Heart left ventricle (tissue), 16 donors: ENCODE measurements at regions not wholly inside any gene's neighbourhood (a gene's known extent, or its start where the extent isn't known, plus 50 kb on each side); places are given as distances from the start of the nearest gene placed in this dataset.

Source experiments
- ATAC-seq, 4 donors: fragments of 200-7000 bp; cut with Tn5 transposase; one replicate each; pipeline ENCODE4 v1.9.1; 2020 to 2022; ENCODE audit warnings: moderate library complexity in 4 of 4, mild to moderate bottlenecking in 3 of 4, moderate number of reproducible peaks in 1 of 4
- DNase-seq, 5 donors: peaks; one replicate each; pipeline ENCODE4 v3.0.0-alpha.2; 2020
- H3K27ac ChIP-seq, 12 donors: fragments of 200-600 bp; sonication (generic) in 4 of 12; one replicate each; pipeline versions ENCODE4 v1.5.0 to v1.8.0; 2016 to 2022; ENCODE audit warnings: mild to moderate bottlenecking in 2 of 12
- H3K27me3 ChIP-seq, 9 donors: fragments of 200-600 bp; sonication (generic) in 2 of 9; one replicate each; pipeline versions ENCODE4 v1.5.1 to v1.8.0; 2016 to 2022; ENCODE audit warnings: mild to moderate bottlenecking in 3 of 9
- H3K36me3 ChIP-seq, 9 donors: fragments of 200-600 bp; sonication (generic) in 2 of 9; one replicate each; pipeline versions ENCODE4 v1.5.0 to v1.8.0; 2018 to 2022; ENCODE audit warnings: mild to moderate bottlenecking in 2 of 9
- H3K4me1 ChIP-seq, 12 donors: fragments of 200-600 bp; sonication (generic) in 4 of 12; one replicate each; pipeline versions ENCODE4 v1.5.0 to v1.8.0; 2016 to 2022; ENCODE audit warnings: mild to moderate bottlenecking in 3 of 12
- H3K4me3 ChIP-seq, 12 donors: fragments of 200-600 bp; sonication (generic) in 4 of 12; one replicate each; pipeline versions ENCODE4 v1.5.0 to v1.8.0; 2017 to 2022; ENCODE audit warnings: mild to moderate bottlenecking in 9 of 12, moderate library complexity in 4 of 12
- H3K9me3 ChIP-seq, 12 donors: fragments of 200-600 bp; sonication (generic) in 4 of 12; one replicate each; pipeline versions ENCODE4 v1.5.0 to v1.8.0; 2016 to 2022; ENCODE audit warnings: mild to moderate bottlenecking in 1 of 12
- CTCF ChIP-seq, 12 donors: fragments of 200-600 bp; sonication (generic) in 4 of 12; IDR thresholded peaks; one replicate each; pipeline versions ENCODE4 v1.5.0 to v1.8.0; 2018 to 2022; ENCODE audit warnings: antibody characterized with exemption in 12 of 12, mild to moderate bottlenecking in 5 of 12
- POLR2A ChIP-seq, 2 donors: fragments of 450-650 bp; IDR thresholded peaks; one replicate each; pipeline ENCODE4 v1.6.1; 2017; ENCODE audit warnings: antibody characterized with exemption in 2 of 2, mild to moderate bottlenecking in 2 of 2, moderate library complexity in 2 of 2
- WGBS, 4 donors: extraction: QIAGEN DNeasy Blood & Tissue Kit in 2 of 4; methylation state at CpG; one replicate each; pipeline versions ENCODE4 v1.1.5 to v1.1.7; 2013 to 2018; 5-methylcytosine and 5-hydroxymethylcytosine counted together
- intact Hi-C, 10 donors: fragments of 100-400 bp; cut with DNase I; formaldehyde crosslinking; loops; one replicate each; pipeline versions ENCODE4 v1.11.1 to v1.14.2; 2022
- donor health status: ischemic (EF 13 %, LVEDD 7.1; RV severe dilation, severe dysfunction).
- donor health status: healthy with polysubstance abuse.
- donor health status: DM: no; HTN: yes; CAD: no.
- donor health status: DM: no; HTN: no; CAD: no.
- donor health status: ischemic (EF 25% LVEDD 6.9; RV normal size, moderate dysfunction).
- donor health status: ischemic (EF 25% LVEDD 5.7; RV mildly dilated, moderate dysfunction).
- donor health status: healthy.
- donor health status: DM: yes; HTN: yes; CAD: no.
- donor health status: ischemic (EF 35%, LVEDD 5.7; RV mildly dilated, moderate dysfunction).
- donor health status: nonischemic (EF 11% LVEDD 7.7; RV severe dilation, severe dysfunction).
- donor health status: DM: yes; HTN: yes; CAD: no.
- donor health status: PGD.
- donor health status: ischemic (EF 29% LVEDD 5.4; RV normal size, mild dysfunction).
- donor health status: nonischemic (EF 23%, LVEDD 6.1; RV moderate dilation, normal function).

DNA sequence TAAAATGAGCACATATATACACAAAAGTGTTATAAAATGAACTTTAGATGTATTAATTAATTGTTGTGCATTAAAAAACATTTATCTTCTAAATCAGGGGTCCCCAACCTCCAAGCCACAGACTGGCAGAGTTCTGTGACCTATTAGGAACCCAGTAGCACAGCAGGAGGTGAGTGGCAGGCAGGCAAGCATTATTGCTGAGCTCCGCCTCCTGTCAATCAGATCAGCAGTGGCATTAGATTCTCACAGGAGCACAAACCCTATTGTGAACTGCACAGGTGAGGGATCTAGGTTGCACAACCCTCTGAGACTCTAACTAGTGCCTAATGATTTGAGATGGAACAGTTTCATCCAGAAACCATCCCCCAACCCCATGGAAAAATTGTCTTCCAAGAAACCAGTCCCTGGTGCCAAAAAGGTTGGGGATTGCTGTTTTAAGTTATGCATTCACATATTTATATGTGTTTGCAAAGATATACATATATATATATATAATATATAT is 583.7 kb downstream of the KCNJ2 start:
- no peak overlapping the region for H3K4me3 ChIP-seq
- H3K27me3 ChIP-seq, result no peaks in the 10 kb centered on the region
- ATAC-seq (no peak), DNase-seq (no peak)
- H3K9me3 ChIP-seq, result peaks cover 0 to 4% (median 0%) of the 10 kb centered on the region in 12 donors
- no peaks in the 10 kb centered on the region for H3K36me3 ChIP-seq
- intact Hi-C loops, result no loop called here
- TF ChIP-seq CTCF (IDR thresholded peaks at IDR 0.05) (no peak), POLR2A (IDR thresholded peaks at IDR 0.05) (no peak)
- WGBS, 4 donors, result 94 to 100% (median 99%) methylated on average over 1 of the region's 1 CpG
- no peak overlapping the region for H3K27ac ChIP-seq
- H3K4me1 ChIP-seq, result no peaks in the 10 kb centered on the region

GRCh38 chr17:70763018-70763417 is 593.7 kb downstream of the KCNJ2 start:
- intact Hi-C loops, result loop anchor here in 4 of 10 donors (5.0 to 10.0 kb wide), 4 partner anchors 702 to 1782 kb away; no protein-coding TSS in a partner anchor
- 86 to 94% (median 90%) methylated on average over 3 of the region's 3 CpGs for WGBS, 4 donors
- H3K27me3 ChIP-seq, result no peaks in the 10 kb centered on the region

DNA sequence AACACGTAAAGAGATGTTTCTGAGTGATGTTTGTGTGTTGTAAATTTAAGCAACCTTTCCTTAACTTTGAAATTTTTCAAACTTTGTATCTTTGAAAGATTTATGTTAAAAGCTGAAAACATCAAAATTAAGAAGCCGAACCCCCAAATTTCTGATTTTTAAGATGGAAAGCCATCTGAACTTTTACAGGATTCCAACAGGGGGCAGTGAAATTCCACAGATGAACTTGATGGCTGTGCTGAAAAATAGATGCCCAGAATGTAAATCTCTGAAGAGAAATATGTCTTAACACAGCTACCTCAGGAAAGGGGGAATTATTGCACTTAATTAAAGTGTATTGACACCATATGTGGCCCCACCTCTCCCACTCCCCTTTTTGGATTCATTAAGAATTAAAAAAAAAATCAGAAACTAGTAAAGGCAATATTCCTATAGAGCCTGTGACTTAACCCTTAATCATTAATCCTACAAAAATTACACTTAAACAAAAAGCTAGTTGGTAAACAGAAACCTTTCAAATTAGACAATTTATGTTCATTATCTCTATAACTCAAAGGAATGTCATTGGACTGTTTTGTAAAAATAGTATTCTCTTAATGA is 597.9 kb downstream of the KCNJ2 start:
- Histone ChIP-seq H3K27me3 (no peaks in the 10 kb centered on the region), H3K4me1 (no peaks in the 10 kb centered on the region), H3K36me3 (no peaks in the 10 kb centered on the region), H3K27ac (no peak overlapping the region), H3K4me3 (no peak overlapping the region), H3K9me3 (no peaks in the 10 kb centered on the region)
- ATAC-seq (no peak), DNase-seq (no peak)
- no peak for TF ChIP-seq POLR2A (IDR thresholded peaks at IDR 0.05)
- TF ChIP-seq CTCF (IDR thresholded peaks at IDR 0.05), result peak in 10 of 12 donors; percentile 41 to 64 (median 49)
- WGBS, 4 donors, result 54 to 62% (median 58%) methylated on average over 2 of the region's 2 CpGs
- intact Hi-C loops, result loop anchor here in 5 of 10 donors (2.0 to 10.0 kb wide), 6 partner anchors 695 to 1778 kb away; no protein-coding TSS in a partner anchor

More at GRCh38 chr17:70763018-70763417, 593.7 kb downstream of the KCNJ2 start:
- Histone ChIP-seq H3K36me3 (no peaks in the 10 kb centered on the region), H3K4me1 (no peaks in the 10 kb centered on the region), H3K9me3 (no peaks in the 10 kb centered on the region), H3K27ac (no peak overlapping the region), H3K4me3 (no peak overlapping the region)
- ATAC-seq (no peak), DNase-seq (no peak)
- TF ChIP-seq CTCF (IDR thresholded peaks at IDR 0.05), result no peak
- no peak for TF ChIP-seq POLR2A (IDR thresholded peaks at IDR 0.05)

DNA sequence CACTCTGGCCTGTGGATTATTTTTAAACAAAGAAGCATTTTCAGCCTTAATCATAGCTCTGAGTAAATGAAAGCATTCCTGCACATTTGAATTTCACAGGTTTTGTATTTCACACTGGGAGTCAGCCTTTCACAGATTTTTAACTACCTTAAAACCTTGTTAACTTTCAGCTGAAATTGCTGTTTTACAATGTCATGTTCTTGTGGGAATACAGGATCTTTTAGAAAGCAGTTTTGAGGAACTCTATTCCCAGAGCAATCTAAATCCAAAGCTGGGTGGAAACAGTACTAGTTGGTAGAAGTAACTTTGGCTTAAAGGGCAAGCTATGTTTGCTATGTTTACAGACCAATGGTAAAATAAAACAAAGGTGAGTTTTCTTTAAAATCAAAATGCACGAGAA is 600.6 kb downstream of the KCNJ2 start:
- DNase-seq, result no peak
- no peaks in the 10 kb centered on the region for H3K4me1 ChIP-seq
- intact Hi-C loops, result loop anchor here in 5 of 10 donors (5.0 to 10.0 kb wide), 6 partner anchors 685 to 1775 kb away; no protein-coding TSS in a partner anchor
- no peaks in the 10 kb centered on the region for H3K9me3 ChIP-seq
- H3K27me3 ChIP-seq, result no peaks in the 10 kb centered on the region
- H3K4me3 ChIP-seq, result no peak overlapping the region
- H3K27ac ChIP-seq, result no peak overlapping the region
- WGBS, 4 donors, result 85 to 92% (median 88%) methylated on average over 1 of the region's 1 CpG
- no peaks in the 10 kb centered on the region for H3K36me3 ChIP-seq
- no peak for ATAC-seq
- no peak for TF ChIP-seq POLR2A (IDR thresholded peaks at IDR 0.05)
